ENCODE measurements at regions not wholly inside any gene's neighbourhood (a gene's known extent, or its start where the extent isn't known, plus 50 kb on each side); places are given as distances from the start of the nearest gene placed in this dataset.

- TF ChIP-seq, protein P1, sequence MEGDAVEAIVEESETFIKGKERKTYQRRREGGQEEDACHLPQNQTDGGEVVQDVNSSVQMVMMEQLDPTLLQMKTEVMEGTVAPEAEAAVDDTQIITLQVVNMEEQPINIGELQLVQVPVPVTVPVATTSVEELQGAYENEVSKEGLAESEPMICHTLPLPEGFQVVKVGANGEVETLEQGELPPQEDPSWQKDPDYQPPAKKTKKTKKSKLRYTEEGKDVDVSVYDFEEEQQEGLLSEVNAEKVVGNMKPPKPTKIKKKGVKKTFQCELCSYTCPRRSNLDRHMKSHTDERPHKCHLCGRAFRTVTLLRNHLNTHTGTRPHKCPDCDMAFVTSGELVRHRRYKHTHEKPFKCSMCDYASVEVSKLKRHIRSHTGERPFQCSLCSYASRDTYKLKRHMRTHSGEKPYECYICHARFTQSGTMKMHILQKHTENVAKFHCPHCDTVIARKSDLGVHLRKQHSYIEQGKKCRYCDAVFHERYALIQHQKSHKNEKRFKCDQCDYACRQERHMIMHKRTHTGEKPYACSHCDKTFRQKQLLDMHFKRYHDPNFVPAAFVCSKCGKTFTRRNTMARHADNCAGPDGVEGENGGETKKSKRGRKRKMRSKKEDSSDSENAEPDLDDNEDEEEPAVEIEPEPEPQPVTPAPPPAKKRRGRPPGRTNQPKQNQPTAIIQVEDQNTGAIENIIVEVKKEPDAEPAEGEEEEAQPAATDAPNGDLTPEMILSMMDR (IDR thresholded peaks at IDR 0.05): no peak
- no peak for TF ChIP-seq POLR2A (IDR thresholded peaks at IDR 0.05)
Observed at GRCh38 chr3:5813521-5813920, 626.0 kb downstream of the EDEM1 start.
